ENCODE measurements at regions not wholly inside any gene's neighbourhood (a gene's known extent, or its start where the extent isn't known, plus 50 kb on each side); places are given as distances from the start of the nearest gene placed in this dataset.

GRCh38 chr5:116769470-116769869, 194.8 kb upstream of the SEMA6A start:
- H3K4me3 Mint-ChIP-seq (ENCODE audit: unreplicated experiment): no peak overlapping the region
- no peaks in the 10 kb centered on the region for H3K9me3 Mint-ChIP-seq (ENCODE audit: unreplicated experiment)
- no peak for TF ChIP-seq CTCF (IDR thresholded peaks at IDR 0.05; ENCODE audit: unreplicated experiment)
- H3K27me3 Mint-ChIP-seq (ENCODE audit: insufficient read depth, unreplicated experiment): no peaks in the 10 kb centered on the region
- no TSS peak for BruUV-seq (replicated peaks)
- no peak overlapping the region for H3K27ac Mint-ChIP-seq (ENCODE audit: low read depth, unreplicated experiment)
- peaks cover 27% of the 10 kb centered on the region for H3K4me1 Mint-ChIP-seq (ENCODE audit: insufficient read depth, unreplicated experiment)
- POLR2A ChIA-PET: interaction anchor here (0.5 kb wide), 1 partner anchor 20 kb away, joined by 4 read pairs; no protein-coding TSS in a partner anchor
- no peak for DNase-seq (ENCODE audit: unreplicated experiment)
- no peaks in the 10 kb centered on the region for H3K36me3 Mint-ChIP-seq (ENCODE audit: insufficient read depth, unreplicated experiment)
- intact Hi-C loops (cut with micrococcal nuclease): loop anchor here (5.0 kb wide), 1 partner anchor 187 kb away; no protein-coding TSS in a partner anchor
- CTCF ChIA-PET: interaction anchor here (0.7 kb wide), 1 partner anchor 11 kb away, joined by 3 read pairs; no protein-coding TSS in a partner anchor

- BruUV-seq (replicated peaks): no TSS peak
- no peak for TF ChIP-seq CTCF (IDR thresholded peaks at IDR 0.05; ENCODE audit: unreplicated experiment)
These were observed 191.9 kb upstream of the SEMA6A start for GRCh38 chr5:116766470-116766947.

GRCh38 chr5:116765441-116765840, 190.8 kb upstream of the SEMA6A start:
- peaks cover 25% of the 10 kb centered on the region for H3K4me1 Mint-ChIP-seq (ENCODE audit: insufficient read depth, unreplicated experiment)
- no peak for TF ChIP-seq CTCF (IDR thresholded peaks at IDR 0.05; ENCODE audit: unreplicated experiment)
- POLR2A ChIA-PET: no interaction called here
- peak; percentile 50 for DNase-seq (ENCODE audit: unreplicated experiment)
- H3K9me3 Mint-ChIP-seq (ENCODE audit: unreplicated experiment): no peaks in the 10 kb centered on the region
- H3K27me3 Mint-ChIP-seq (ENCODE audit: insufficient read depth, unreplicated experiment): no peaks in the 10 kb centered on the region
- BruUV-seq (replicated peaks): no TSS peak
- intact Hi-C loops (cut with micrococcal nuclease): loop anchor here (5.0 kb wide), 1 partner anchor 183 kb away; no protein-coding TSS in a partner anchor
- no peaks in the 10 kb centered on the region for H3K36me3 Mint-ChIP-seq (ENCODE audit: insufficient read depth, unreplicated experiment)
- CTCF ChIA-PET: interaction anchor here (1.4 kb wide), 1 partner anchor 190 kb away, joined by 5 read pairs; the partner anchor contains the start of gene SEMA6A
- no peak overlapping the region for H3K4me3 Mint-ChIP-seq (ENCODE audit: unreplicated experiment)
- peak overlapping the region; percentile 89 for H3K27ac Mint-ChIP-seq (ENCODE audit: low read depth, unreplicated experiment)

More at GRCh38 chr5:116766470-116766947, 191.9 kb upstream of the SEMA6A start:
- intact Hi-C loops (cut with micrococcal nuclease): loop anchor here (5.0 kb wide), 1 partner anchor 184 kb away; no protein-coding TSS in a partner anchor
- Mint-ChIP-seq H3K27me3 (ENCODE audit: insufficient read depth, unreplicated experiment) (no peaks in the 10 kb centered on the region), H3K27ac (ENCODE audit: low read depth, unreplicated experiment) (peak overlapping the region; percentile 89), H3K36me3 (ENCODE audit: insufficient read depth, unreplicated experiment) (no peaks in the 10 kb centered on the region), H3K9me3 (ENCODE audit: unreplicated experiment) (no peaks in the 10 kb centered on the region), H3K4me1 (ENCODE audit: insufficient read depth, unreplicated experiment) (peaks cover 27% of the 10 kb centered on the region), H3K4me3 (ENCODE audit: unreplicated experiment) (no peak overlapping the region)
- ChIA-PET CTCF (interaction anchor here (1.4 kb wide), 1 partner anchor 191 kb away, joined by 5 read pairs; the partner anchor contains the start of gene SEMA6A), POLR2A (interaction anchor here (1.0 to 1.3 kb wide), 3 partner anchors 114 to 191 kb away, joined by 4 to 7 read pairs (median 4); partner anchors contain the start of gene SEMA6A)
- DNase-seq (ENCODE audit: unreplicated experiment): peak; percentile 97

GRCh38 chr5:116764941-116765340, 190.3 kb upstream of the SEMA6A start:
- Mint-ChIP-seq H3K4me1 (ENCODE audit: insufficient read depth, unreplicated experiment) (peaks cover 25% of the 10 kb centered on the region), H3K27ac (ENCODE audit: low read depth, unreplicated experiment) (peak overlapping the region; percentile 89), H3K9me3 (ENCODE audit: unreplicated experiment) (no peaks in the 10 kb centered on the region), H3K4me3 (ENCODE audit: unreplicated experiment) (no peak overlapping the region), H3K27me3 (ENCODE audit: insufficient read depth, unreplicated experiment) (no peaks in the 10 kb centered on the region), H3K36me3 (ENCODE audit: insufficient read depth, unreplicated experiment) (no peaks in the 10 kb centered on the region)
- CTCF ChIA-PET: interaction anchor here (0.7 to 1.1 kb wide), 2 partner anchors 29 to 119 kb away, joined by 3 read pairs; no protein-coding TSS in a partner anchor
- intact Hi-C loops (cut with micrococcal nuclease): loop anchor here (5.0 kb wide), 1 partner anchor 183 kb away; no protein-coding TSS in a partner anchor
- POLR2A ChIA-PET: interaction anchor here (1.8 to 2.6 kb wide), 4 partner anchors 8 to 189 kb away, joined by 6 to 15 read pairs (median 10); partner anchors contain the start of gene SEMA6A
- DNase-seq (ENCODE audit: unreplicated experiment): no peak
- no TSS peak for BruUV-seq (replicated peaks)
- TF ChIP-seq CTCF (IDR thresholded peaks at IDR 0.05; ENCODE audit: unreplicated experiment): no peak
